GM23338 (cell line): ENCODE measurements at regions not wholly inside any gene's neighbourhood (a gene's known extent, or its start where the extent isn't known, plus 50 kb on each side); places are given as distances from the start of the nearest gene placed in this dataset.
A peak's percentile ranks its signal among the peaks of the same experiment; 100 is the strongest.

Experiments
- ATAC-seq: fragments of 200-7000 bp; cut with Tn5 transposase; 3 replicates; pipeline ENCODE4 v1.9.1; 2020
- DNase-seq: peaks from one replicate; pipeline ENCODE4 v3.0.0-alpha.2; 2015; ENCODE audit warnings: low spot score
- H2AFZ ChIP-seq: fragments of 200-600 bp; sonication (generic); 2 replicates; pipeline ENCODE4 v1.8.0; 2016; ENCODE audit warnings: antibody characterized with exemption, mild to moderate bottlenecking, moderate library complexity
- H3F3A ChIP-seq: fragments of 200-600 bp; sonication (generic); replicated peaks from 2 replicates; pipeline ENCODE4 v1.8.0; 2017; ENCODE audit warnings: antibody characterized with exemption, mixed run types, low read depth
- H3K27ac ChIP-seq: fragments of 200-600 bp; sonication (generic); 2 replicates; pipeline ENCODE4 v1.6.1; 2016; ENCODE audit warnings: low read depth
- H3K27me3 ChIP-seq: fragments of 200-600 bp; sonication (generic); 2 replicates; pipeline ENCODE4 v1.8.0; 2016; ENCODE audit warnings: mild to moderate bottlenecking, mixed run types, moderate library complexity; ENCODE audit not compliant: insufficient read depth
- H3K36me3 ChIP-seq: fragments of 200-600 bp; sonication (generic); 2 replicates; pipeline ENCODE4 v1.8.0; 2016; ENCODE audit warnings: mild to moderate bottlenecking; ENCODE audit not compliant: insufficient read depth
- H3K4me1 ChIP-seq: fragments of 200-600 bp; sonication (generic); 2 replicates; pipeline ENCODE4 v1.8.0; 2016; ENCODE audit warnings: mild to moderate bottlenecking, moderate library complexity; ENCODE audit not compliant: insufficient read depth
- H3K4me2 ChIP-seq: fragments of 200-600 bp; sonication (generic); 2 replicates; pipeline ENCODE4 v1.7.1; 2017; ENCODE audit warnings: mixed run types
- H3K4me3 ChIP-seq: fragments of 200-600 bp; sonication (generic); 2 replicates; pipeline ENCODE4 v1.6.1; 2016; ENCODE audit warnings: mixed run types
- H3K79me2 ChIP-seq: fragments of 200-600 bp; sonication (generic); replicated peaks from 2 replicates; pipeline ENCODE4 v1.8.0; 2017; ENCODE audit warnings: mild to moderate bottlenecking; ENCODE audit not compliant: insufficient read depth
- H3K9me2 ChIP-seq: fragments of 200-600 bp; sonication (generic); 2 replicates; pipeline ENCODE4 v1.8.0; 2017; ENCODE audit not compliant: insufficient read depth
- H4K20me1 ChIP-seq: fragments of 200-600 bp; sonication (generic); replicated peaks from 2 replicates; pipeline ENCODE4 v1.8.0; 2017; ENCODE audit warnings: mild to moderate bottlenecking; ENCODE audit not compliant: insufficient read depth
- H3K27ac Mint-ChIP-seq: 2 replicates; pipeline ENCODE4 v1.8.0; 2020; ENCODE audit warnings: inconsistent platforms, mild to moderate bottlenecking, moderate library complexity, mixed read lengths
- H3K27me3 Mint-ChIP-seq: 3 replicates; pipeline ENCODE4 v1.8.0; 2022; ENCODE audit warnings: low read depth, mild to moderate bottlenecking, moderate library complexity, mixed read lengths, inconsistent platforms; ENCODE audit not compliant: insufficient read depth, poor library complexity
- H3K36me3 Mint-ChIP-seq: 3 replicates; pipeline ENCODE4 v1.8.0; 2021; ENCODE audit warnings: low read depth, mild to moderate bottlenecking, inconsistent platforms, moderate library complexity, mixed read lengths
- H3K4me1 Mint-ChIP-seq: 3 replicates; pipeline ENCODE4 v1.8.0; 2020; ENCODE audit warnings: mild to moderate bottlenecking, inconsistent platforms, mixed read lengths
- H3K4me3 Mint-ChIP-seq: 3 replicates; pipeline ENCODE4 v1.8.0; 2021; ENCODE audit warnings: moderate library complexity, mild to moderate bottlenecking, inconsistent platforms, mixed read lengths
- H3K9me3 Mint-ChIP-seq: 3 replicates; pipeline ENCODE4 v1.8.0; 2020; ENCODE audit warnings: moderate library complexity, mild to moderate bottlenecking, inconsistent platforms, mixed read lengths
- CTCF ChIP-seq, 2 experiments: fragments of 200-600 bp in 1 of 2; sonication (generic) in 1 of 2; conservative IDR thresholded peaks; 2 replicates each; pipeline versions ENCODE4 v1.5.1 to v1.6.1; 2016 to 2017; ENCODE audit warnings: antibody characterized with exemption in 2 of 2, low read depth in 2 of 2, mild to moderate bottlenecking in 2 of 2, moderate library complexity in 1 of 2
- EZH2 ChIP-seq: fragments of 200-600 bp; sonication (generic); IDR thresholded peaks from one replicate; pipeline ENCODE4 v1.8.0; 2017; ENCODE audit warnings: antibody characterized with exemption, mild to moderate bottlenecking, low read depth; ENCODE audit not compliant: unreplicated experiment
- EZH2phosphoT487 ChIP-seq: fragments of 200-600 bp; sonication (generic); IDR thresholded peaks from one replicate; pipeline ENCODE4 v1.8.1; 2018; ENCODE audit warnings: antibody characterized with exemption; ENCODE audit not compliant: unreplicated experiment
- JUNB ChIP-seq: IDR thresholded peaks from one replicate; pipeline ENCODE4 v1.6.1; 2016; ENCODE audit warnings: antibody characterized with exemption; ENCODE audit not compliant: unreplicated experiment
- NANOG ChIP-seq: IDR thresholded peaks from 2 replicates; pipeline ENCODE4 v1.6.1; 2016; ENCODE audit warnings: antibody characterized with exemption, borderline replicate concordance
- REST ChIP-seq: IDR thresholded peaks from one replicate; pipeline ENCODE4 v1.6.1; 2018; ENCODE audit warnings: antibody characterized with exemption; ENCODE audit not compliant: unreplicated experiment
- STAT1 ChIP-seq: IDR thresholded peaks from one replicate; pipeline ENCODE4 v1.6.1; 2016; ENCODE audit warnings: antibody characterized with exemption; ENCODE audit not compliant: unreplicated experiment
- ZNF114 ChIP-seq: fragments of 250-450 bp; sonication (Bioruptor Pico); IDR thresholded peaks from 2 replicates; pipeline ENCODE4 v1.5.0; 2020; ENCODE audit warnings: mild to moderate bottlenecking, moderate library complexity

GRCh38 chr14:90460136-90460535, 63.3 kb downstream of the CALM1 start:
- no peak overlapping the region for H3K27ac Mint-ChIP-seq
- H3K9me3 Mint-ChIP-seq, result no peaks in the 10 kb centered on the region; the same call in 2 of the 3 replicates
- H3K4me3 Mint-ChIP-seq, result no peak overlapping the region
- no peak overlapping the region for H3K27ac ChIP-seq
- H2AFZ ChIP-seq, result no peak overlapping the region
- H3K27me3 ChIP-seq, result no peaks in the 10 kb centered on the region
- H3K4me2 ChIP-seq, result no peak overlapping the region
- ATAC-seq (no peak), DNase-seq (no peak)
- no peaks in the 10 kb centered on the region for H3K36me3 Mint-ChIP-seq
- TF ChIP-seq JUNB, result no peak
- TF ChIP-seq EZH2phosphoT487, result no peak
- TF ChIP-seq STAT1, result no peak
- no peak for TF ChIP-seq NANOG
- TF ChIP-seq ZNF114 (CRISPR knock-in tag), result no peak
- TF ChIP-seq CTCF (conservative IDR thresholded peaks at IDR 0.05; ENCODE audit: low read depth in 2 of 2), result no peak
- TF ChIP-seq REST, result no peak
- H3K4me1 ChIP-seq, result no peaks in the 10 kb centered on the region
- H4K20me1 ChIP-seq, result no peaks in the 10 kb centered on the region
- H3K4me3 ChIP-seq, result no peak overlapping the region
- H3K27me3 Mint-ChIP-seq, result peaks cover 10% of the 10 kb centered on the region
- no peaks in the 10 kb centered on the region for H3K9me2 ChIP-seq
- H3K36me3 ChIP-seq, result no peaks in the 10 kb centered on the region
- no peaks in the 10 kb centered on the region for H3F3A ChIP-seq
- H3K79me2 ChIP-seq, result no peaks in the 10 kb centered on the region
- H3K4me1 Mint-ChIP-seq, result peaks cover 4% of the 10 kb centered on the region; the same call in 2 of the 3 replicates

GRCh38 chr14:90461425-90461824, 64.6 kb downstream of the CALM1 start:
- H3K4me2 ChIP-seq, result no peak overlapping the region
- H3F3A ChIP-seq, result no peaks in the 10 kb centered on the region
- H3K4me3 Mint-ChIP-seq, result no peak overlapping the region
- H3K4me1 Mint-ChIP-seq, result peaks cover 4% of the 10 kb centered on the region; the same call in 1 of the 3 replicates
- no peaks in the 10 kb centered on the region for H3K79me2 ChIP-seq
- H3K4me1 ChIP-seq, result no peaks in the 10 kb centered on the region
- H4K20me1 ChIP-seq, result no peaks in the 10 kb centered on the region
- TF ChIP-seq CTCF (conservative IDR thresholded peaks at IDR 0.05; ENCODE audit: low read depth in 2 of 2) (peak; percentile 36 to 61; a peak in 3 of 4 replicates), EZH2 (no peak)
- ATAC-seq, result no peak
- no peaks in the 10 kb centered on the region for H3K36me3 ChIP-seq
- no peaks in the 10 kb centered on the region for H3K27me3 ChIP-seq
- H3K27ac ChIP-seq, result no peak overlapping the region
- peak; percentile 48 for DNase-seq
- H3K36me3 Mint-ChIP-seq, result no peaks in the 10 kb centered on the region
- no peak overlapping the region for H3K27ac Mint-ChIP-seq
- H3K9me3 Mint-ChIP-seq, result no peaks in the 10 kb centered on the region; the same call in 2 of the 3 replicates
- H3K4me3 ChIP-seq, result no peak overlapping the region
- H3K9me2 ChIP-seq, result no peaks in the 10 kb centered on the region
- H2AFZ ChIP-seq, result no peak overlapping the region
- peaks cover 7% of the 10 kb centered on the region for H3K27me3 Mint-ChIP-seq
